ENCODE measurements at regions not wholly inside any gene's neighbourhood (a gene's known extent, or its start where the extent isn't known, plus 50 kb on each side); places are given as distances from the start of the nearest gene placed in this dataset.

DNA sequence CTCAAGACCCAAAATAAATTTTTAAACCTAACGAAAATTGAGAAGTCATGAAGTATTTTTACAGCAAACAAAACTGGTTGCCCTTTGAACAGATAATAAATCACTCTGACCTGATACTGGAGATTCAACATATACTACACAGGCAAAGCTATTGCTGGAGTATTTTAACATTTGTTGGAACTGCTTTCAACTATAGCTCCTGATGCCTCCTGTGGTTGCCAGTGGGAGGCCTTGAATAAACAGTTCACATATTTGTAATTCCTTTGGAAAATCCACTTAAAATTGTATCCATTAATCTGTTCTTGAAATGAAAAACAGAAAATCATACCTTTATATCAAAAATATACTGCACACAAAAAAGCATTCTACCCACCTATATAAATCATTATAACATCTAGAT is 605.1 kb downstream of the KCTD8 start:
- Histone ChIP-seq H3K4me3 (replicated peaks; ENCODE audit: insufficient read depth, low read length) (no peak overlapping the region), H3K27ac (replicated peaks) (no peak overlapping the region), H3K27me3 (ENCODE audit: insufficient read depth, poor library complexity, severe bottlenecking) (no peaks in the 10 kb centered on the region)
- DNase-seq (ENCODE audit: low read depth in 1 of 2, low spot score in 1 of 2): no peak
- TF ChIP-seq, protein P1, sequence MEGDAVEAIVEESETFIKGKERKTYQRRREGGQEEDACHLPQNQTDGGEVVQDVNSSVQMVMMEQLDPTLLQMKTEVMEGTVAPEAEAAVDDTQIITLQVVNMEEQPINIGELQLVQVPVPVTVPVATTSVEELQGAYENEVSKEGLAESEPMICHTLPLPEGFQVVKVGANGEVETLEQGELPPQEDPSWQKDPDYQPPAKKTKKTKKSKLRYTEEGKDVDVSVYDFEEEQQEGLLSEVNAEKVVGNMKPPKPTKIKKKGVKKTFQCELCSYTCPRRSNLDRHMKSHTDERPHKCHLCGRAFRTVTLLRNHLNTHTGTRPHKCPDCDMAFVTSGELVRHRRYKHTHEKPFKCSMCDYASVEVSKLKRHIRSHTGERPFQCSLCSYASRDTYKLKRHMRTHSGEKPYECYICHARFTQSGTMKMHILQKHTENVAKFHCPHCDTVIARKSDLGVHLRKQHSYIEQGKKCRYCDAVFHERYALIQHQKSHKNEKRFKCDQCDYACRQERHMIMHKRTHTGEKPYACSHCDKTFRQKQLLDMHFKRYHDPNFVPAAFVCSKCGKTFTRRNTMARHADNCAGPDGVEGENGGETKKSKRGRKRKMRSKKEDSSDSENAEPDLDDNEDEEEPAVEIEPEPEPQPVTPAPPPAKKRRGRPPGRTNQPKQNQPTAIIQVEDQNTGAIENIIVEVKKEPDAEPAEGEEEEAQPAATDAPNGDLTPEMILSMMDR (IDR thresholded peaks at IDR 0.05; ENCODE audit: insufficient read depth, low read length): no peak
- TF ChIP-seq, protein P2, sequence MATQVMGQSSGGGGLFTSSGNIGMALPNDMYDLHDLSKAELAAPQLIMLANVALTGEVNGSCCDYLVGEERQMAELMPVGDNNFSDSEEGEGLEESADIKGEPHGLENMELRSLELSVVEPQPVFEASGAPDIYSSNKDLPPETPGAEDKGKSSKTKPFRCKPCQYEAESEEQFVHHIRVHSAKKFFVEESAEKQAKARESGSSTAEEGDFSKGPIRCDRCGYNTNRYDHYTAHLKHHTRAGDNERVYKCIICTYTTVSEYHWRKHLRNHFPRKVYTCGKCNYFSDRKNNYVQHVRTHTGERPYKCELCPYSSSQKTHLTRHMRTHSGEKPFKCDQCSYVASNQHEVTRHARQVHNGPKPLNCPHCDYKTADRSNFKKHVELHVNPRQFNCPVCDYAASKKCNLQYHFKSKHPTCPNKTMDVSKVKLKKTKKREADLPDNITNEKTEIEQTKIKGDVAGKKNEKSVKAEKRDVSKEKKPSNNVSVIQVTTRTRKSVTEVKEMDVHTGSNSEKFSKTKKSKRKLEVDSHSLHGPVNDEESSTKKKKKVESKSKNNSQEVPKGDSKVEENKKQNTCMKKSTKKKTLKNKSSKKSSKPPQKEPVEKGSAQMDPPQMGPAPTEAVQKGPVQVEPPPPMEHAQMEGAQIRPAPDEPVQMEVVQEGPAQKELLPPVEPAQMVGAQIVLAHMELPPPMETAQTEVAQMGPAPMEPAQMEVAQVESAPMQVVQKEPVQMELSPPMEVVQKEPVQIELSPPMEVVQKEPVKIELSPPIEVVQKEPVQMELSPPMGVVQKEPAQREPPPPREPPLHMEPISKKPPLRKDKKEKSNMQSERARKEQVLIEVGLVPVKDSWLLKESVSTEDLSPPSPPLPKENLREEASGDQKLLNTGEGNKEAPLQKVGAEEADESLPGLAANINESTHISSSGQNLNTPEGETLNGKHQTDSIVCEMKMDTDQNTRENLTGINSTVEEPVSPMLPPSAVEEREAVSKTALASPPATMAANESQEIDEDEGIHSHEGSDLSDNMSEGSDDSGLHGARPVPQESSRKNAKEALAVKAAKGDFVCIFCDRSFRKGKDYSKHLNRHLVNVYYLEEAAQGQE (IDR thresholded peaks at IDR 0.05; ENCODE audit: insufficient replicate concordance, low read depth): no peak

DNA sequence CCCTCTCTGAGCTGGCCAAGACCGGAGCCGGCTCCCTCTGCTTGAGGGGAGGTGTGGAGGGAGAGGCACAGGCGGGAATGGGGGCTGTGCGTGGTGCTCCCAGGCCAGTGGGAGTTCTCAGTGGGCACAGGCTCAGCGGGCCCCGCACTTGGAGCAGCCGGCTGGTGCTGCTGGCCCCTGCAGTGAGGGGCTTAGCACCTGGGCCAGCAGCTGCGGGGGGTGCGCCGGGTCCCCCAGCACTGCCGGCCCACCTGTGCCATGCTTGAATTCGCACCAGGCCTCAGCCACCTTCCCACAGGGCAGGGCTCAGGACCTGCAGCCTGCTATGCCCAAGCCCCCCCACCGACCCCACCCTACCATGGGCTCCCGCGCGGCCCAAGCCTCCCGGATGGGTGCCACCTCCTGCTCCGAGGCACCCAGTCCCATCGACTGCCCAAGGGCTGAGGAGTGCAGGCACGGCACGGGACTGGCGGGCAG is 602.5 kb downstream of the KCTD8 start:
- no peak for DNase-seq (ENCODE audit: low read depth in 1 of 2, low spot score in 1 of 2)
- TF ChIP-seq, protein P1 (IDR thresholded peaks at IDR 0.05; ENCODE audit: insufficient read depth, low read length): no peak
- TF ChIP-seq, protein P2 (IDR thresholded peaks at IDR 0.05; ENCODE audit: insufficient replicate concordance, low read depth): no peak
- no peak for TF ChIP-seq POLR2AphosphoS5 (IDR thresholded peaks at IDR 0.05; ENCODE audit: low read depth)
- TF ChIP-seq GABPA (IDR thresholded peaks at IDR 0.05; ENCODE audit: low read depth): no peak
- TF ChIP-seq SPI1 (IDR thresholded peaks at IDR 0.05; ENCODE audit: borderline replicate concordance, low read depth): no peak
- Histone ChIP-seq H3K27ac (replicated peaks) (no peak overlapping the region), H3K4me3 (replicated peaks; ENCODE audit: insufficient read depth, low read length) (no peak overlapping the region), H3K27me3 (ENCODE audit: insufficient read depth, poor library complexity, severe bottlenecking) (no peaks in the 10 kb centered on the region)

DNA sequence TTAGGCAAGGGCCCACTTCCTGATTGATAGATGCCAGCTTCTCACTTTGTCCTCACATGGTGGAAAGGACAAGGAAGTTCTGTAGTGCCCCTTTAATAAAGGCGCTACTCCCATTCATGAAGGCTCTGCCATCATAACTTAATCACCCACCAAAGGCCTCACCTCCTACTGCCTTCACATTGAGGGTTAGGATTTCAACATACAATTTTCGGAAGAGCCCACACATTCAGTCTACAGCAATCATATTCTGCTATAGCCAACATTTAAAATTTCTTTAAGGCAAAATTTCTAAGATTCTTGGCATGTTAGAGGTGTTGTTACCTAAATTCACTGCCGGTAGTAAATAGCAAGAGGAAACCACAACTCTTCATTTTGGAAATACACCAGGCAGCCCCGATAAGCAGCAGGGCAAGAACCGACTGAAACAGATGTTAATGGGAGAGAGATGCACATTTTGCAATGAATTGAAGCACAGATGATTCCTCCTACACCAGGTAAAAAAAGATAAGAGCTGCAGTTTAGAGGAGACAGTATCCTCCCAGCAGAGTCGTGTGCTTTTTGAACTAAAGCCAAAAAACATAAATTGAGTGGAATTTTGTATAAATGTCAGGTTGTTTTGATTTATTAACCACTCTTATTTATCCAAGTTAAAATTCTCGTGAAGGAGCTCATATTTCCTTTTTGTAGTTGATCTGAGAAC is 594.9 kb downstream of the KCTD8 start:
- TF ChIP-seq POLR2AphosphoS5 (IDR thresholded peaks at IDR 0.05; ENCODE audit: low read depth) (no peak), GABPA (IDR thresholded peaks at IDR 0.05; ENCODE audit: low read depth) (no peak), SPI1 (IDR thresholded peaks at IDR 0.05; ENCODE audit: borderline replicate concordance, low read depth) (no peak)
- TF ChIP-seq, protein P2 (IDR thresholded peaks at IDR 0.05; ENCODE audit: insufficient replicate concordance, low read depth): no peak
- TF ChIP-seq, protein P1 (IDR thresholded peaks at IDR 0.05; ENCODE audit: insufficient read depth, low read length): no peak
- Histone ChIP-seq H3K27ac (replicated peaks) (no peak overlapping the region), H3K27me3 (ENCODE audit: insufficient read depth, poor library complexity, severe bottlenecking) (no peaks in the 10 kb centered on the region), H3K4me3 (replicated peaks; ENCODE audit: insufficient read depth, low read length) (no peak overlapping the region)
- DNase-seq (ENCODE audit: low read depth in 1 of 2, low spot score in 1 of 2): no peak
